NCI-H128 (cell line): ENCODE measurements at regions not wholly inside any gene's neighbourhood (a gene's known extent, or its start where the extent isn't known, plus 50 kb on each side); places are given as distances from the start of the nearest gene placed in this dataset.

Experiments used
- DNase-seq: peaks from one replicate; lab custom pipeline; 2025; ENCODE audit not compliant: unreplicated experiment; lab: John Stamatoyannopoulos, UW

GRCh38 chr18:34632321-34632720, 77.8 kb upstream of the DTNA start:
- no peak for DNase-seq

GRCh38 chr18:34633368-34633767, 76.7 kb upstream of the DTNA start:
- DNase-seq, result no peak

GRCh38 chr18:34637094-34637801, 72.8 kb upstream of the DTNA start:
- no peak for DNase-seq

GRCh38 chr18:34639687-34640086, 70.4 kb upstream of the DTNA start:
- DNase-seq, result no peak

GRCh38 chr18:34640276-34640675, 69.8 kb upstream of the DTNA start:
- no peak for DNase-seq

GRCh38 chr18:34643989-34644388, 66.1 kb upstream of the DTNA start:
- no peak for DNase-seq

- no peak for DNase-seq
These were observed 62.8 kb upstream of the DTNA start for GRCh38 chr18:34647251-34647650.

- no peak for DNase-seq
These were observed 61.7 kb upstream of the DTNA start for GRCh38 chr18:34648269-34648985.

- DNase-seq, result no peak
These were observed 61.0 kb upstream of the DTNA start for GRCh38 chr18:34649080-34649479.

- no peak for DNase-seq
These were observed 60.0 kb upstream of the DTNA start for GRCh38 chr18:34650121-34650545.

GRCh38 chr18:34651586-34652369, 58.3 kb upstream of the DTNA start:
- no peak for DNase-seq

GRCh38 chr18:34655131-34655530, 55.0 kb upstream of the DTNA start:
- no peak for DNase-seq

- no peak for DNase-seq
These were observed 52.1 kb upstream of the DTNA start for GRCh38 chr18:34657860-34658500.

- DNase-seq, result no peak
These were observed 50.2 kb upstream of the DTNA start for GRCh38 chr18:34659579-34660517.
